Heart left ventricle (tissue), 13 donors: ENCODE measurements at regions not wholly inside any gene's neighbourhood (a gene's known extent, or its start where the extent isn't known, plus 50 kb on each side); places are given as distances from the start of the nearest gene placed in this dataset.

ENCODE experiments used
- POLR2A ChIP-seq, 2 donors: fragments of 450-650 bp; IDR thresholded peaks; one replicate each; pipeline ENCODE4 v1.6.1; 2017; ENCODE audit warnings: antibody characterized with exemption in 2 of 2, mild to moderate bottlenecking in 2 of 2, moderate library complexity in 2 of 2
- TF ChIP-seq, protein P1 (sequence below), 12 donors: fragments of 200-600 bp; sonication (generic) in 4 of 12; IDR thresholded peaks; one replicate each; pipeline versions ENCODE4 v1.5.0 to v1.8.0; 2018 to 2022; ENCODE audit warnings: antibody characterized with exemption in 12 of 12, mild to moderate bottlenecking in 5 of 12
- donor health status: ischemic (EF 13 %, LVEDD 7.1; RV severe dilation, severe dysfunction).
- donor health status: DM: no; HTN: yes; CAD: no.
- donor health status: DM: no; HTN: no; CAD: no.
- donor health status: ischemic (EF 25% LVEDD 6.9; RV normal size, moderate dysfunction).
- donor health status: ischemic (EF 25% LVEDD 5.7; RV mildly dilated, moderate dysfunction).
- donor health status: ischemic (EF 35%, LVEDD 5.7; RV mildly dilated, moderate dysfunction).
- donor health status: nonischemic (EF 11% LVEDD 7.7; RV severe dilation, severe dysfunction).
- donor health status: DM: yes; HTN: yes; CAD: no.
- donor health status: PGD.
- donor health status: ischemic (EF 29% LVEDD 5.4; RV normal size, mild dysfunction).
- donor health status: nonischemic (EF 23%, LVEDD 6.1; RV moderate dilation, normal function).

DNA sequence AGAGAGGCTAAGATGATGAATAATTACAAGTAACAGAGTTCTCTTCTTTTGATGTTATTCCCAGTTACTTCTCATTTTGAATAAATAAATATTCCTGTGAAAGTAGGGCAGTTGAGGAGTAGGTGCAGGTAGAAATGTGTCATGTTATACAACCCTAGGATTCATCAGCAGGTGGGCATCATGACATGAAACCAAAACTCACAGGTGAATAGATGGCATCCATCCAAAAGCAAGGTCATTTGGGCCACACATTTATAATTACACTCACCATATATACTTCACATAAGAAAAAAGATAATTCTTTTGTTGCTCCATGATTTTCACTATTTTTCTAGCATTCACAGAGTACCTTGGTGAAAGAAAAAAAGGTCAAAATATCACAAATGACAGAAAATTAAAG is 273.6 kb downstream of the ZBBX start:
- TF ChIP-seq, protein P1, sequence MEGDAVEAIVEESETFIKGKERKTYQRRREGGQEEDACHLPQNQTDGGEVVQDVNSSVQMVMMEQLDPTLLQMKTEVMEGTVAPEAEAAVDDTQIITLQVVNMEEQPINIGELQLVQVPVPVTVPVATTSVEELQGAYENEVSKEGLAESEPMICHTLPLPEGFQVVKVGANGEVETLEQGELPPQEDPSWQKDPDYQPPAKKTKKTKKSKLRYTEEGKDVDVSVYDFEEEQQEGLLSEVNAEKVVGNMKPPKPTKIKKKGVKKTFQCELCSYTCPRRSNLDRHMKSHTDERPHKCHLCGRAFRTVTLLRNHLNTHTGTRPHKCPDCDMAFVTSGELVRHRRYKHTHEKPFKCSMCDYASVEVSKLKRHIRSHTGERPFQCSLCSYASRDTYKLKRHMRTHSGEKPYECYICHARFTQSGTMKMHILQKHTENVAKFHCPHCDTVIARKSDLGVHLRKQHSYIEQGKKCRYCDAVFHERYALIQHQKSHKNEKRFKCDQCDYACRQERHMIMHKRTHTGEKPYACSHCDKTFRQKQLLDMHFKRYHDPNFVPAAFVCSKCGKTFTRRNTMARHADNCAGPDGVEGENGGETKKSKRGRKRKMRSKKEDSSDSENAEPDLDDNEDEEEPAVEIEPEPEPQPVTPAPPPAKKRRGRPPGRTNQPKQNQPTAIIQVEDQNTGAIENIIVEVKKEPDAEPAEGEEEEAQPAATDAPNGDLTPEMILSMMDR (IDR thresholded peaks at IDR 0.05), result no peak
- no peak for TF ChIP-seq POLR2A (IDR thresholded peaks at IDR 0.05)
